Ascending aorta (tissue), 2 donors: ENCODE measurements at regions not wholly inside any gene's neighbourhood (a gene's known extent, or its start where the extent isn't known, plus 50 kb on each side); places are given as distances from the start of the nearest gene placed in this dataset.
"Not testable (repeated sequence)": the region's sequence is repeated elsewhere in the genome, so short reads cannot be mapped to it uniquely, and the experiment has no call there.

Experiments used
- DNase-seq, 2 donors: peaks; one replicate each; pipeline ENCODE4 v3.0.0-alpha.2; 2019; ENCODE audit warnings: low spot score in 2 of 2
- H3K27ac ChIP-seq, 2 donors: fragments of 200-600 bp; sonication (generic); one replicate each; pipeline ENCODE4 v1.5.1; 2016 to 2017; ENCODE audit warnings: mild to moderate bottlenecking in 1 of 2
- H3K27me3 ChIP-seq: fragments of 200-600 bp; sonication (generic); one replicate; pipeline ENCODE4 v1.5.1; 2017
- H3K36me3 ChIP-seq, 2 donors: fragments of 200-600 bp; sonication (generic); one replicate each; pipeline ENCODE4 v1.5.1; 2016
- H3K4me1 ChIP-seq, 2 donors: fragments of 200-600 bp; sonication (generic); one replicate each; pipeline ENCODE4 v1.5.1; 2016 to 2017; ENCODE audit warnings: mild to moderate bottlenecking in 1 of 2
- H3K4me3 ChIP-seq, 2 donors: fragments of 200-600 bp; sonication (generic); one replicate each; pipeline ENCODE4 v1.5.1; 2016 to 2017; ENCODE audit warnings: mild to moderate bottlenecking in 1 of 2
- H3K9me3 ChIP-seq, 2 donors: fragments of 200-600 bp; sonication (generic); one replicate each; pipeline ENCODE4 v1.5.1; 2016
- CTCF ChIP-seq, 3 experiments: fragments of 200-600 bp in 2 of 3; fragments of 450-650 bp in 1 of 3; sonication (generic) in 2 of 3; IDR thresholded peaks; one replicate each; pipeline ENCODE4 v1.5.1; 2016 to 2019; ENCODE audit warnings: antibody characterized with exemption in 3 of 3, mild to moderate bottlenecking in 1 of 3, moderate library complexity in 1 of 3
- intact Hi-C: fragments of 100-400 bp; cut with DNase I; formaldehyde crosslinking; loops from one replicate; pipeline ENCODE4 v1.15.1; 2023

GRCh38 chr3:191136347-191136746 lies 62.7 kb upstream of the OSTN start:
- no peaks in the 10 kb centered on the region for H3K4me1 ChIP-seq
- no peak overlapping the region for H3K4me3 ChIP-seq
- no peaks in the 10 kb centered on the region for H3K36me3 ChIP-seq
- intact Hi-C loops, result no loop called here
- TF ChIP-seq CTCF (IDR thresholded peaks at IDR 0.05), result no peak
- no peaks in the 10 kb centered on the region for H3K9me3 ChIP-seq
- H3K27ac ChIP-seq, result no peak overlapping the region
- H3K27me3 ChIP-seq, result no peaks in the 10 kb centered on the region
- DNase-seq, result no peak

DNA sequence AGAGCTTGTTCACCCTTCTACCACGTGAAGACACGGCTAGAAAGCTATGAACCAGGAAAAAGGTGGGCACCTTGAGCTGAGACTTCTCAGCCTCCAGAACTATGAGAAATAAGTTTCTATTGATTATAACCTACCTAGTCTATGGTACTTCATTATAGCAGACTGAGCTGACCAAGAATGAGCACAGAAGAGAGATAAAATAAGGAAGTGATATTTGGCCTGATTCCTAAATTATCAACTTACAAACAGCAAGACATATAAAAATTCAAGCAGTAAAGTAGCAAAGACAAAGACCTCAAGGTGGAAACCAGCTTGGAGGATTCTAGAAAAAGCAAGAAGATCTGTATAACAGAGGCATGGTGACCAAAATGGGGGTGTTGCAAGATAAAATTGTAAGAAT lies 63.9 kb upstream of the OSTN start:
- intact Hi-C loops, result no loop called here
- no peaks in the 10 kb centered on the region for H3K27me3 ChIP-seq
- no peak overlapping the region for H3K27ac ChIP-seq
- no peak overlapping the region for H3K4me3 ChIP-seq
- no peak for TF ChIP-seq CTCF (IDR thresholded peaks at IDR 0.05)
- H3K36me3 ChIP-seq, result no peaks in the 10 kb centered on the region
- H3K9me3 ChIP-seq, result no peaks in the 10 kb centered on the region
- no peaks in the 10 kb centered on the region for H3K4me1 ChIP-seq
- no peak for DNase-seq

DNA sequence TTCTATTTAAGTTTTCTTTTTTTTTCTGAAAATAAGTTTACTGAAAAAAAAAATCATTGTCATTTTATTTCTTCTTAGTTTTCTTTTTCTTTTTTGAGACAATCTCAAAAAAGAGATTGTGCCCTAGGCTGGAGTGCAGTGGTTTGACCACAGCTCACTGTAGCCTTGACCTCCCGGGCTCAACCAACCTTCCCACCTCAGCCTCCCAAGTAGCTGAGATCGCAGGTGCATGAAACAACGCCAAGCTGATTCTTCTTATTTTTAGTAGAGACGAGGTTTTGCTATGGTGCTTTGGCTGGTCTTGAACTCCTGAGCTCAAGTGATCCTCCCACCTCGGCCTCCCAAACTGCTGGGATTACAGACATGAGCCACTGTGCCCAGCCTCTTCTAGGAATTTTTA lies 65.7 kb upstream of the OSTN start:
- H3K4me3 ChIP-seq, result no peak overlapping the region
- intact Hi-C loops, result no loop called here
- H3K36me3 ChIP-seq, result no peaks in the 10 kb centered on the region
- no peaks in the 10 kb centered on the region for H3K27me3 ChIP-seq
- H3K4me1 ChIP-seq, result no peaks in the 10 kb centered on the region
- H3K9me3 ChIP-seq, result no peaks in the 10 kb centered on the region
- DNase-seq, result no peak
- no peak overlapping the region for H3K27ac ChIP-seq
- no peak for TF ChIP-seq CTCF (IDR thresholded peaks at IDR 0.05)

GRCh38 chr3:191131305-191131704 lies 67.7 kb upstream of the OSTN start:
- Histone ChIP-seq H3K4me1 (no peaks in the 10 kb centered on the region), H3K4me3 (no peak overlapping the region), H3K36me3 (no peaks in the 10 kb centered on the region), H3K27me3 (no peaks in the 10 kb centered on the region), H3K9me3 (no peaks in the 10 kb centered on the region), H3K27ac (no peak overlapping the region)
- intact Hi-C loops, result no loop called here
- TF ChIP-seq CTCF (IDR thresholded peaks at IDR 0.05), result no peak
- no peak for DNase-seq

DNA sequence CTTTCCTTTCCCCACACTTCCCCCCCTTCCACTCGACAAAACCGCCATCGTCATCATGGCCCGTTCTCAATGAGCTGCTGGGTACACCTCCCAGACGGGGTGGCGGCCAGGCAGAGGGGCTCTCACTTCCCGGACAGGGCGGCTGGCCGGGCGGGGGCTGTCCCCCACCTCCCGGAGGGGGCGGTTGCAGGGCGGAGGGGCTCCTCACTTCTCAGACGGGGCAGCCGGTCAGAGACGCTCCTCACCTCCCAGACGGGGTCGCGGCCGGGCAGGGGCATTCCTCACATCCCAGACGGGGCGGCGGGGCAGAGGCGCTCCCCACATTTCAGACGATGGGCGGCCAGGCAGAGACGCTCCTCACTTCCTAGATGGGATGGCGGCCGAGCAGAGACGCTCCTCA lies 74.2 kb upstream of the OSTN start:
- DNase-seq, H3K4me1 ChIP-seq, H3K9me3 ChIP-seq, H3K27ac ChIP-seq, H3K36me3 ChIP-seq, H3K27me3 ChIP-seq, intact Hi-C loops, H3K4me3 ChIP-seq: not testable (repeated sequence)

DNA sequence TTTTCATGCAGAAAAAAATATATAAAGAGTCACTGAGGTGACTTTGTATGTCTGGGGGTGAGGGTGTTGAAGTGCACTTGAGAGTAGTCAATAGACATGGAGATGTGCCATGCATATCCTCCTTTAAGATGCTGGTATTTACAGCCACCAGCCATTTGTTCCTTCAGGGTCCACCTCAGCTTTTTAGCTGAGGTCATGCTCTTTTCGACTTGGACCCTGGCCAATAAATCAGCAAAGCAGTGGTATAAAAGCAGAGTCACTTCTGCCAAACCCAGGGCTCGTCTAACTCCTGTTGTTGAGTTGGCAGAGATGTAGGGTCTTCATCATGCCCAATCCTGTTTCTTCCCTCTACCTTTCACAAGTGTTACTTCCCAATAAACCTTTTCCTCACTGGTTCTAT lies 75.1 kb upstream of the OSTN start:
- no peaks in the 10 kb centered on the region for H3K4me1 ChIP-seq
- no peaks in the 10 kb centered on the region for H3K36me3 ChIP-seq
- H3K27me3 ChIP-seq, result no peaks in the 10 kb centered on the region
- intact Hi-C loops, result no loop called here
- H3K9me3 ChIP-seq, result no peaks in the 10 kb centered on the region
- no peak for DNase-seq
- TF ChIP-seq CTCF (IDR thresholded peaks at IDR 0.05), result no peak
- H3K27ac ChIP-seq, result no peak overlapping the region
- no peak overlapping the region for H3K4me3 ChIP-seq
